ENCODE measurements at regions not wholly inside any gene's neighbourhood (a gene's known extent, or its start where the extent isn't known, plus 50 kb on each side); places are given as distances from the start of the nearest gene placed in this dataset.

DNA sequence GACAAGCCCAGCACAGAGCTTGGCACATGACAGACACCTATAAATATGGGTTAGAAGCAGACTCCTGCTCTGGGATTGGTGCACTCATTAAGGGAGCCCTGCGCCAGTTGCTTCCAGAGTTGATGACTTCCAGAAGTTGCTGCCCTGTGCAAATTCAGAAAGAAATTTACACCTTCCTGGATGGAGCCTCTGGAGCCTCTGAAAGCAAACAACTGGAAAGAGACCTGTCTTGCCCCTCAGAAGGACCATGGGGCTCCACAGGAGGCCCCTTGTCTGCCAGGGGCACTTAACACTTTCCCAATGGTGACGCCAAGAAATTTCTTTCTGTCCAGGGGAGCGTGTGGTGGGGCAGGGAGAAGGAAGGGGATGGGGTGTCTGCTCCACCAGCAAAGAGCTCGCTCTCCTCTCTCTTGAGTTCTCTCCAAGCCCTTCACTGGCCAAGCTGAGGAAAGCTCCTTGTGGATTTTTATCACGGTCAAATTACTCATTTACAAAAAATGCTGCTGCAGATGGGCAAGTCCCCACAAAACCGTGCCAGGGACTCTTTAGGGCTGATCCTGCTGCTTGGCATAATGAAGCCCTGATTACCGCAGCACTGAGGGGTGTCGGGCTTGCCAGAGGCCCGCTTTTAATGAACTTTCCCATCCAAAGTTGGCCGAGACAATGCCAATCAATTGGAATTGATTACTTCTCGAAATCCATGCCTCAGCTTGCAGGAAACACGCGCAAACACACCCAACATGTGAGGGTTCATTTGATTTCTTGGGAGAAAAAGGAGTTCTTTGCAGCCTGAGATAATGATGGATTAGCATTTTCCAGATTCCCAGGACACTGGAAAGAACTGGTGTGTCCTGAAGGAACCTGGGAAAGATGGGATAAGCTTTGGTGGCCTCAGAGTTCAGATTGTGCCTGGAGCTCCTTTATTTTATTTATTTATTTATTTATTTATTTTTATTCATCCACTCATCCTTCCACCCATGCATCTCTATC, 583.6 kb upstream of the CDH5 start:
- TF ChIP-seq POLR2A (IDR thresholded peaks at IDR 0.05): no peak
- TF ChIP-seq, protein P1, sequence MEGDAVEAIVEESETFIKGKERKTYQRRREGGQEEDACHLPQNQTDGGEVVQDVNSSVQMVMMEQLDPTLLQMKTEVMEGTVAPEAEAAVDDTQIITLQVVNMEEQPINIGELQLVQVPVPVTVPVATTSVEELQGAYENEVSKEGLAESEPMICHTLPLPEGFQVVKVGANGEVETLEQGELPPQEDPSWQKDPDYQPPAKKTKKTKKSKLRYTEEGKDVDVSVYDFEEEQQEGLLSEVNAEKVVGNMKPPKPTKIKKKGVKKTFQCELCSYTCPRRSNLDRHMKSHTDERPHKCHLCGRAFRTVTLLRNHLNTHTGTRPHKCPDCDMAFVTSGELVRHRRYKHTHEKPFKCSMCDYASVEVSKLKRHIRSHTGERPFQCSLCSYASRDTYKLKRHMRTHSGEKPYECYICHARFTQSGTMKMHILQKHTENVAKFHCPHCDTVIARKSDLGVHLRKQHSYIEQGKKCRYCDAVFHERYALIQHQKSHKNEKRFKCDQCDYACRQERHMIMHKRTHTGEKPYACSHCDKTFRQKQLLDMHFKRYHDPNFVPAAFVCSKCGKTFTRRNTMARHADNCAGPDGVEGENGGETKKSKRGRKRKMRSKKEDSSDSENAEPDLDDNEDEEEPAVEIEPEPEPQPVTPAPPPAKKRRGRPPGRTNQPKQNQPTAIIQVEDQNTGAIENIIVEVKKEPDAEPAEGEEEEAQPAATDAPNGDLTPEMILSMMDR (IDR thresholded peaks at IDR 0.05): no peak

Measured in Peyer's patch (tissue), 4 donors.